ENCODE measurements at regions not wholly inside any gene's neighbourhood (a gene's known extent, or its start where the extent isn't known, plus 50 kb on each side); places are given as distances from the start of the nearest gene placed in this dataset.

GRCh38 chr14:48027115-48027514 lies 351.7 kb upstream of the MDGA2 start:
- TF ChIP-seq CTCF (IDR thresholded peaks at IDR 0.05): no peak
- TF ChIP-seq POLR2A (IDR thresholded peaks at IDR 0.05): no peak

Data from uterus (tissue), 2 donors.